Ishikawa (cell line): ENCODE measurements at regions not wholly inside any gene's neighbourhood (a gene's known extent, or its start where the extent isn't known, plus 50 kb on each side); places are given as distances from the start of the nearest gene placed in this dataset.

Experiments
- CEBPB ChIP-seq: IDR thresholded peaks from 2 replicates; pipeline ENCODE4 v1.6.1; 2012
- EP300 ChIP-seq: IDR thresholded peaks from 2 replicates; pipeline ENCODE4 v1.6.1; 2012; ENCODE audit warnings: borderline replicate concordance
- FOXM1 ChIP-seq: IDR thresholded peaks from 2 replicates; pipeline ENCODE4 v1.6.1; 2012; ENCODE audit warnings: low read depth, borderline replicate concordance
- MAX ChIP-seq: IDR thresholded peaks from 2 replicates; pipeline ENCODE4 v1.6.1; 2012
- RAD21 ChIP-seq: IDR thresholded peaks from 2 replicates; pipeline ENCODE4 v1.6.1; 2012; ENCODE audit warnings: low read depth
- REST ChIP-seq: IDR thresholded peaks from 2 replicates; pipeline ENCODE4 v1.6.1; 2012; ENCODE audit warnings: low read depth, mild to moderate bottlenecking
- TAF1 ChIP-seq: IDR thresholded peaks from 2 replicates; pipeline ENCODE4 v1.6.1; 2012; ENCODE audit warnings: low read depth, mild to moderate bottlenecking
- USF1 ChIP-seq: IDR thresholded peaks from 2 replicates; pipeline ENCODE4 v1.6.1; 2012
- YY1 ChIP-seq: IDR thresholded peaks from 2 replicates; pipeline ENCODE4 v1.6.1; 2012; ENCODE audit warnings: low read depth

- TF ChIP-seq TAF1 (no peak), FOXM1 (no peak), REST (no peak), USF1 (no peak), EP300 (no peak), YY1 (no peak), RAD21 (no peak), MAX (no peak), CEBPB (no peak)
These were observed 119.2 kb downstream of the SPP2 start for GRCh38 chr2:234169674-234170073.
